GM12872 (cell line): ENCODE measurements at regions not wholly inside any gene's neighbourhood (a gene's known extent, or its start where the extent isn't known, plus 50 kb on each side); places are given as distances from the start of the nearest gene placed in this dataset.

Experiments
- CTCF ChIP-seq: IDR thresholded peaks from 3 replicates; pipeline ENCODE4 v1.5.1; 2011; ENCODE audit warnings: low read depth, mild to moderate bottlenecking, low read length, moderate library complexity; ENCODE audit not compliant: insufficient read depth

DNA sequence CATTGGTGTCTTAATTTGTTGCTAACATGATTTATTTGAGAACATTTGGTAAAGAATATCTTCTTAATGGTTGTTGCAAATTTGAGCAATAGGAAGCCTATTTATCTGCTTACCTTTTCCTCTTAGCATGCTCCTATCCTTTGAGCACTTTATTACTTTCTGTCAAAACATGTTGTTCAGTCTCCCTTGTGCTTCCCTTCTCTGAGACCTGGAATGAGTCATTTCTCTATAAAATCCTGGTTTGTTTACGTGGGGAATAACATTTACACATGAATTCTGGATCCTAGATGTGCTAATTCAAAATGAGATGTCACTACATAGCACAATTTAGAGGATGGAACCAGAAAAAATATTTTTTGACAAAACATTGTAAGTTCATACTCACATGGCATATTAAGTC lies 844.0 kb upstream of the LRFN5 start:
- TF ChIP-seq CTCF = no peak

- no peak for TF ChIP-seq CTCF
Observed at GRCh38 chr14:40762177-40762576, 844.5 kb upstream of the LRFN5 start.

- no peak for TF ChIP-seq CTCF
Observed at GRCh38 chr14:40760704-40761103, 846.0 kb upstream of the LRFN5 start.

GRCh38 chr14:40758076-40758475 lies 848.6 kb upstream of the LRFN5 start:
- TF ChIP-seq CTCF = no peak

DNA sequence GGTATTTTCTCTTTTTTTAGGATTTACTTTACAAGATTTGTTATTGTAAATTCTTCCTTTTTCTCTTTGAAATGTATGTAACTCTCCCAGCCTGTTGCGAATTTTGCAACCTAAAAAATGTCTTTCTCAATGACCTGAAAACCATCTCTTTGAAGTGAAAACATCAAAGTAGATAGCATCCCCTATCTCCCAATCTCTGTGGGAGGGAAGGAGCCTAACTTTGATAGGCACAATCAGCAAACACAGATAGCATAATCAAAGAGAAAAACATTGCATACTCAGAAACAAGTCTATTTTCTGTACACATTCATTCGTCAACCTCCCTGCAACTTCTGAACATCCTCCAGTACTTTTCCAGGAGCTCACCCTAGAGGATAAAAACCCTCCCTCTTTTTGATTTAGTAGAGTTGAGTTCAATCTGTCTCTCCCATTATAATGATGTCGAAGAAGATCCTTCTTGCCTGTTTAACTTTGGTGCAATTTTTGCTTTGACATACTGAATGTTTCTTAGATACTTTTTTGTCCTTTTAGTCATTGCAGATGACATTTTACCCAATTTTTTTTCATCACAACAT lies 849.2 kb upstream of the LRFN5 start:
- TF ChIP-seq CTCF = no peak

DNA sequence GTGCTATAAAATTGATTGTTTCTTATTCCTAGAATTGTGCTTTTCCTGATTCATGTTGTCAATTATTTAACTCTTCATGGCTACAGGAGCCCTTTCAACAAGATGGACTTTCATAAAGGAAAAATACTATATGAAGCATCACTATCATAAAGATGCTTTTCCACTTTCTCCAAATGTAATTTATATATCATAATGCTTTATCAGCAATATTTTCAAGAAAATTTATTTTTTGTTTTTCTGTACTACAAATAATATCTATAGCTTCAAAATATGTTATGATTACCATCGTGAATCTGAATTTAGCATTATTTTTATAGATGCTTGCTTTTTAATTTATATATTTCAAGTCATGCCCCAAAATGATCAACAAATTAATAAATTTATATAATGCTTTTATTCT lies 873.5 kb upstream of the LRFN5 start:
- TF ChIP-seq CTCF = no peak

GRCh38 chr14:40727107-40727506 lies 879.6 kb upstream of the LRFN5 start:
- no peak for TF ChIP-seq CTCF
